ENCODE measurements at regions not wholly inside any gene's neighbourhood (a gene's known extent, or its start where the extent isn't known, plus 50 kb on each side); places are given as distances from the start of the nearest gene placed in this dataset.

DNA sequence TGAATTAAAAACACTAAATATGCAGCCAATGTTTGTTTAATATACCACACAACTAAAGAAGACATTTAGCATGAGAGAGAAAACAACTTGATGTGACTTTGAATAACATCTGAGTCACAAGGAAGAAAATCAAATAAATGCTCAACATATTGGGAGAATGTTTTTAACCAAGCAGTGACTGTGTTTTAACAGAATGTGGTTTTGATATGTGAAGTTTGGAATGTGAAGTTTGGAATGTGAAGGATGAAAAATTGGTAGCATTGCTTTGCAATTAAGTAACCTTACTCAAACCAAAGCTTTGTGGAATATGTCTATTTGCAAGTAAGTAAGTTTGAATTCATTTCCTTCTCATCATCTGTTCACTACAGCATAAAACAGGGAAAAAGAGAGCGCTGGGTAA is 128.2 kb upstream of the DNAJC10 start:
- no peaks in the 10 kb centered on the region for H3K4me1 Mint-ChIP-seq (ENCODE audit: low read depth, unreplicated experiment)
- H3K27ac Mint-ChIP-seq (ENCODE audit: unreplicated experiment): no peak overlapping the region
- H3K27me3 Mint-ChIP-seq (ENCODE audit: unreplicated experiment): no peaks in the 10 kb centered on the region
- no peaks in the 10 kb centered on the region for H3K9me3 Mint-ChIP-seq (ENCODE audit: unreplicated experiment)
- H3K36me3 Mint-ChIP-seq (ENCODE audit: unreplicated experiment): no peaks in the 10 kb centered on the region
- no peak for TF ChIP-seq CTCF (IDR thresholded peaks at IDR 0.05; ENCODE audit: partially characterized antibody, unreplicated experiment)
- H3K4me3 Mint-ChIP-seq (ENCODE audit: unreplicated experiment): no peak overlapping the region
- no peak for DNase-seq

GRCh38 chr2:182589121-182589520 is 126.9 kb upstream of the DNAJC10 start:
- H3K27ac Mint-ChIP-seq (ENCODE audit: unreplicated experiment): no peak overlapping the region
- no peak for TF ChIP-seq CTCF (IDR thresholded peaks at IDR 0.05; ENCODE audit: partially characterized antibody, unreplicated experiment)
- H3K27me3 Mint-ChIP-seq (ENCODE audit: unreplicated experiment): no peaks in the 10 kb centered on the region
- no peak for DNase-seq
- H3K4me1 Mint-ChIP-seq (ENCODE audit: low read depth, unreplicated experiment): peaks cover 3% of the 10 kb centered on the region
- no peak overlapping the region for H3K4me3 Mint-ChIP-seq (ENCODE audit: unreplicated experiment)
- H3K9me3 Mint-ChIP-seq (ENCODE audit: unreplicated experiment): no peaks in the 10 kb centered on the region
- no peaks in the 10 kb centered on the region for H3K36me3 Mint-ChIP-seq (ENCODE audit: unreplicated experiment)

DNA sequence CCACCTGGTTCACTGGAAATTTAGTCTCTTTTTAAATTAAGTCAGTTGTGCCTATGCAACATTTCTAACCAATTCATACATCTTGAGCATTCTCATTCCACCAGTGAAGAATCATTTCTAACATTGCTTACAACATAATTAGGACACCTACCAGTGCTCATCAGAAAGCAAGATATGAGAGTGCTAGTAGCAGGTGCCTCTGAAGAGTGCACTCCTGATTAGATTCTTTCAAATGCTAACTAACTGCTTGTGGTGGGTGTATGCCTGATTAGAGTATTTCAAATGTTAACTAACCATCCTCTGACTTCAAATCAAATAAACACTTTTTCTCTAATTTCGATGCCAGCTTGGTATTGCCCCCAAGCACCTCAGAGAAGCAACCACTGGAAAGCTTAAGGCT is 124.3 kb upstream of the DNAJC10 start:
- Mint-ChIP-seq H3K9me3 (ENCODE audit: unreplicated experiment) (no peaks in the 10 kb centered on the region), H3K4me1 (ENCODE audit: low read depth, unreplicated experiment) (peaks cover 3% of the 10 kb centered on the region), H3K36me3 (ENCODE audit: unreplicated experiment) (no peaks in the 10 kb centered on the region), H3K27ac (ENCODE audit: unreplicated experiment) (no peak overlapping the region), H3K4me3 (ENCODE audit: unreplicated experiment) (no peak overlapping the region), H3K27me3 (ENCODE audit: unreplicated experiment) (no peaks in the 10 kb centered on the region)
- no peak for DNase-seq
- TF ChIP-seq CTCF (IDR thresholded peaks at IDR 0.05; ENCODE audit: partially characterized antibody, unreplicated experiment): no peak

- Mint-ChIP-seq H3K27me3 (ENCODE audit: unreplicated experiment) (no peaks in the 10 kb centered on the region), H3K36me3 (ENCODE audit: unreplicated experiment) (no peaks in the 10 kb centered on the region), H3K9me3 (ENCODE audit: unreplicated experiment) (no peaks in the 10 kb centered on the region), H3K27ac (ENCODE audit: unreplicated experiment) (no peak overlapping the region), H3K4me3 (ENCODE audit: unreplicated experiment) (no peak overlapping the region), H3K4me1 (ENCODE audit: low read depth, unreplicated experiment) (peaks cover 3% of the 10 kb centered on the region)
- TF ChIP-seq CTCF (IDR thresholded peaks at IDR 0.05; ENCODE audit: partially characterized antibody, unreplicated experiment): no peak
- DNase-seq: no peak
Observed at GRCh38 chr2:182592691-182593393, 123.2 kb upstream of the DNAJC10 start.

GRCh38 chr2:182593394-182593975 is 122.6 kb upstream of the DNAJC10 start:
- Mint-ChIP-seq H3K36me3 (ENCODE audit: unreplicated experiment) (no peaks in the 10 kb centered on the region), H3K4me1 (ENCODE audit: low read depth, unreplicated experiment) (peaks cover 3% of the 10 kb centered on the region), H3K9me3 (ENCODE audit: unreplicated experiment) (no peaks in the 10 kb centered on the region), H3K4me3 (ENCODE audit: unreplicated experiment) (no peak overlapping the region), H3K27me3 (ENCODE audit: unreplicated experiment) (no peaks in the 10 kb centered on the region), H3K27ac (ENCODE audit: unreplicated experiment) (no peak overlapping the region)
- no peak for TF ChIP-seq CTCF (IDR thresholded peaks at IDR 0.05; ENCODE audit: partially characterized antibody, unreplicated experiment)
- no peak for DNase-seq
